RWPE1 (cell line): ENCODE measurements at regions not wholly inside any gene's neighbourhood (a gene's known extent, or its start where the extent isn't known, plus 50 kb on each side); places are given as distances from the start of the nearest gene placed in this dataset.

Source experiments
- CTCF ChIA-PET: fragments of 350-600 bp; sonication (Branson Sonifier 250); formaldehyde crosslinking; extraction: SDS; loops from one replicate; lab custom pipeline; 2021; lab: Yijun Ruan, JAX
- POLR2A ChIA-PET: fragments of 400-600 bp; formaldehyde crosslinking; extraction: SDS; loops from one replicate; lab custom pipeline; 2020; ENCODE audit warnings: antibody characterized with exemption; ENCODE audit not compliant: low non-redundant PET; lab: Yijun Ruan, JAX
- DNase-seq: peaks from one replicate; pipeline ENCODE4 v3.0.0; 2012; ENCODE audit warnings: low spot score
- H3K27ac ChIP-seq: fragments of 450-650 bp; 2 replicates; pipeline ENCODE4 v1.5.1; 2017
- CTCF ChIP-seq: fragments of 450-650 bp; conservative IDR thresholded peaks from 2 replicates; pipeline ENCODE4 v1.5.1; 2017; ENCODE audit warnings: low read depth, mild to moderate bottlenecking

- CTCF ChIA-PET: interaction anchor here (0.6 kb wide), 1 partner anchor 131 kb away, joined by 4 read pairs; no protein-coding TSS in a partner anchor
- POLR2A ChIA-PET: no interaction called here
These were observed 60.4 kb upstream of the FICD start for GRCh38 chr12:108454539-108455139.

GRCh38 chr12:108449478-108449877 lies 65.6 kb upstream of the FICD start:
- POLR2A ChIA-PET: no interaction called here
- H3K27ac ChIP-seq: no peak overlapping the region
- no peak for TF ChIP-seq CTCF
- CTCF ChIA-PET: interaction anchor here (0.6 kb wide), 1 partner anchor 35 kb away, joined by 3 read pairs; no protein-coding TSS in a partner anchor
- DNase-seq: no peak

More at GRCh38 chr12:108454539-108455139, 60.4 kb upstream of the FICD start:
- TF ChIP-seq CTCF: no peak
- DNase-seq: no peak
- H3K27ac ChIP-seq: no peak overlapping the region

- no peak for DNase-seq
- CTCF ChIA-PET: no interaction called here
- POLR2A ChIA-PET: no interaction called here
- no peak for TF ChIP-seq CTCF
- no peak overlapping the region for H3K27ac ChIP-seq
These were observed 66.8 kb upstream of the FICD start for GRCh38 chr12:108448246-108448645.

GRCh38 chr12:108447168-108447832 lies 67.8 kb upstream of the FICD start:
- no peak overlapping the region for H3K27ac ChIP-seq
- POLR2A ChIA-PET: no interaction called here
- CTCF ChIA-PET: interaction anchor here (0.6 to 1.1 kb wide), 2 partner anchors 535 to 665 kb away, joined by 3 to 4 read pairs; no protein-coding TSS in a partner anchor
- no peak for TF ChIP-seq CTCF
- DNase-seq: no peak

- peak; percentile 46 for DNase-seq
- H3K27ac ChIP-seq: no peak overlapping the region
- TF ChIP-seq CTCF: no peak
- POLR2A ChIA-PET: no interaction called here
- CTCF ChIA-PET: interaction anchor here (0.6 to 1.1 kb wide), 2 partner anchors 16 to 535 kb away, joined by 3 to 4 read pairs; no protein-coding TSS in a partner anchor
These were observed 68.3 kb upstream of the FICD start for GRCh38 chr12:108446766-108447165.

- H3K27ac ChIP-seq: no peak overlapping the region
- ChIA-PET POLR2A (no interaction called here), CTCF (no interaction called here)
- DNase-seq: no peak
- no peak for TF ChIP-seq CTCF
These were observed 72.2 kb upstream of the FICD start for GRCh38 chr12:108442910-108443309.
